ENCODE measurements at regions not wholly inside any gene's neighbourhood (a gene's known extent, or its start where the extent isn't known, plus 50 kb on each side); places are given as distances from the start of the nearest gene placed in this dataset.
"Not testable (repeated sequence)": the region's sequence is repeated elsewhere in the genome, so short reads cannot be mapped to it uniquely, and the experiment has no call there.

DNA sequence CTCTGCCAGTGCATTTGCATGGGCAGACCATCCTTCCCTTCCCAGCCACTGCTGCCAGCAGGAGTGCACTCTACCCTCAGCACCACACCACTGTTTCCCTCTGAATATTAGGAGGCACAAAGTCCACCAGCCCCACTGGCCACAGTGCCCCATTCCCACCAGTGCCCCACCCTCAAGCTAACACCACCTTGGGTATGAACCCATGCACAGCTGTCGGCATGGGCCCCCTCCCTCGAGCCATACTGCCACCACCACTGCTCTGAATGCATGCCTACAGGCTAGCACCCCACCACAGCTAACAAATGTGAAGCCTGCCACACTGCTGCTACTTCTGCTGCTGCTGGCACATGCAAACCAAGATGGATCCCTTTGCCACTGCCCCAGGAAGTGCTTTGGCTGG, 810.4 kb downstream of the TRAM1L1 start:
- no peak for DNase-seq

DNA sequence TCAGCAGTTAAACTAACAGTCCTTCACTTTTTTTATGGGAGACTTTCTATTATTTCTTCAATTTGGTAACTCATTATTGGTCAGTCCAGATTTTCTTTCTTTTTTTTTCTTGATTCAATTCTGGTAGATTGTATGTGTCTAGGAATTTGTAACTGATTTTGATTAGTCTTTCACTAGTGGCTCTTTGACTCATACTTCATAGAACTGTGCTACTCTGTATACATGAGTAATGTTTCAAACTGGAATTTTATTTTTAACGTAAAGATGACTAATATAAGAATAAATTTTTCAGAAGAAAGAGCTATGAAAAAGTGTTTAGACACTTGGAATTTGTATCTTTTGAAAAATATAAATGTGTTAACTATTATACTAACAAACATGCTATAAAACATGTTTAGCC, 813.0 kb downstream of the TRAM1L1 start:
- DNase-seq = no peak

DNA sequence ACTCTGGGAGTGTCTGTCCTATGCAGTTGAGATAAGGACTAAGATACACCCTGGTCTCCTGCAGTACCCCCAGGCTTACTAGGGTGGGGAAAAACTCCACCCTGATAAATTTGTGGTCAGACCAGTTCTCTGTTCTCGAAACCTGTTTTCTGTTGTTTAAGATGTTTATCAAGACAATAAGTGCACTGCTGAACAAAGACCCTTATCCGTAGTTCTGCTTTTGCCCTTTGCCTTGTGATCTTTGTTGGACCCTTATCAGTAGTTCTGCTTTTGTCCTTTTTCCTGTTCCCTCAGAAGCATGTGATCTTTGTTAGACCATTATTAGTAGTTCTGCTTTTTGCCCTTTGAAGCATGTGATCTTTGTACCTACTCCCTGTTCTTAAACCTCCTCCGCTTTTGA, 824.4 kb downstream of the TRAM1L1 start:
- peak in 3 of 4 experiments; percentile 5 to 21 (median 12) for DNase-seq

DNA sequence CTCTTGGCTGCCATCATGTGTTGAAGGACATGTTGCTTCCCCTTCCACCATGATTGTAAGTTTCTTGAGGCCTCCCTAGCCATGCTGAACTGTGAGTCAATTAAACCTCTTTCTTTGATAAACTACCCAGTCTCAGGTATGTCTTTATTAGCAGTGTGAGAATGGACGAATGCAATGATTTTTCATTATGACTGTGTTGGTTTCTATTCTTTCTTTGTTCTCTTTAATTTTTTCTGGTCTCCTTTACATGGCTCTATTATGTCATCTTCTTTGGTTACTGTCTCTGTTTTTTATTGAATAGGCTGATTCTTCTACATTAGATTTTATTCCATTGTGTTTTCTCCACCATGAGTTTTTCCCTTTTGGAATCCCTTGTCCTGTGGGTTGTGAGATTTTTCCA, 840.6 kb downstream of the TRAM1L1 start:
- no peak for DNase-seq

DNA sequence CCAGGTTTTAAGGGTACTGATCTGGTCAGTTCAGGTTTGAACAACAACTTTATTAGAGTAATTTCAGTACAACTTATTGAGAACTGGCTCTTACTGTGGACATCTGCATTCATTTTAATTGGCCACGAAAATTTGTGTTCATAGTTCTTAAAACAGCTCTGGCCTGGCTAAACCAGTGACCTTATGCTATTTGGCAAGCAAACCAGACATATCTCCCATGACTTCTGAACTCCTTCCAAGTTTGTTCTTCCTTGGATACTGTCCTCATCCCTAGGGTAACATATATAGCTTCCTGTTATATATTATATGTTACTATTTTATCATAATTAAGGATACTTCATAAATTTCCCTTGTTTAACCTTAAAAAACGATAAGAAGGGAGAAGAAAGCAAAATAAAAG, 841.9 kb downstream of the TRAM1L1 start:
- no peak for DNase-seq

DNA sequence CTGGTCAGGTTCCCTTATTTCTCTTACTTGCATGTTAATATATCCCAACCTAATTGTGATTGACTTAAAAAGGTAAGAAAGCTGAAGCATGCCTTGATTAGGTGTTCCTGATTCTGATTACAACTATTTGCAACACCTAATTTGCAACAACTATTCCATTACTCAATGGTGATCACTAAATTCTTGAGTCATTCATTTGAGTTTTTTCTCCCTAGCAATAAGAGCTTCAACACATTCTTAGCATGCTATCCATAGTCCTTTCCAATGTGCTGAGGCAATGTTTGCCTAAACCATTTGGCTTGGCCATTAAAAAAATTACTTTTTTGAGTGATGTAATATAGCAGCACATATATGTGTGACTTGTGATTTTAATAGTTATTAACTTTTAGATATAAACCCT, 851.4 kb downstream of the TRAM1L1 start:
- DNase-seq = no peak

DNA sequence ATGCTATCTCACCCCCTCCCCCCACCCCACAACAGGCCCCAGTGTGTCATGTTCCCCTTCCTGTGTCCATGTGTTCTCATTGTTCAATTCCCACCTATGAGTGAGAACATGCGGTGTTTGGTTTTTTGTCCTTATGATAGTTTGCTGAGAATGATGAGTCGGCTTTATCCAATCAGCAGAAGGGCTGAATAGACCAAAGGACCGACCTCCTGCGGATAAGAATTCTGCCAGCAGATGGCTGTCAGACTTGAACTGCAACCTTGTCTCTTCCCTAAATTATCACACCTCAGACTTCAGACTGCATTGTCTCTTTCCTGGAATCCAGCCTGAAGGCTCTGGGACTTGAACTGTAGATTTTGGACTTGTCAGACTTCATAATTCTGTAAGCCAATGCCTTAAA, 853.4 kb downstream of the TRAM1L1 start:
- DNase-seq = not testable (repeated sequence)

DNA sequence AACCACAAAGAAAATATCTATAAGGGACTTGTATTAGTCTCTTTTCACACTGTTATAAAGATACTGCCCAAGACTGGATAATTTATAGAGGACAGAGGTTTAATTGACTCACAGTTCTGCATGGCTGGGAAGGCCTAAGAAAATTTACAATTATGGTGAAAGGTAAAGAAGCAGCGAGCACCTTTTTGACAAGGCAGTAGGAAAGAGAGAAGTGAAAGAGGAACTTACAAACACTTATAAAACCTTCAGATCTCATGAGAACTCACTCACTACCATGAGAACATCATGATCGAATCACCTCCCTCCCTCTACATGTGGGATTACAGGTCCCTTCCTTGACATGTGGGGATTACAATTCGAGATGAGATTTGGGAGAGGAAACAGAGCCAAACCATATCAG, 856.0 kb downstream of the TRAM1L1 start:
- no peak for DNase-seq

DNA sequence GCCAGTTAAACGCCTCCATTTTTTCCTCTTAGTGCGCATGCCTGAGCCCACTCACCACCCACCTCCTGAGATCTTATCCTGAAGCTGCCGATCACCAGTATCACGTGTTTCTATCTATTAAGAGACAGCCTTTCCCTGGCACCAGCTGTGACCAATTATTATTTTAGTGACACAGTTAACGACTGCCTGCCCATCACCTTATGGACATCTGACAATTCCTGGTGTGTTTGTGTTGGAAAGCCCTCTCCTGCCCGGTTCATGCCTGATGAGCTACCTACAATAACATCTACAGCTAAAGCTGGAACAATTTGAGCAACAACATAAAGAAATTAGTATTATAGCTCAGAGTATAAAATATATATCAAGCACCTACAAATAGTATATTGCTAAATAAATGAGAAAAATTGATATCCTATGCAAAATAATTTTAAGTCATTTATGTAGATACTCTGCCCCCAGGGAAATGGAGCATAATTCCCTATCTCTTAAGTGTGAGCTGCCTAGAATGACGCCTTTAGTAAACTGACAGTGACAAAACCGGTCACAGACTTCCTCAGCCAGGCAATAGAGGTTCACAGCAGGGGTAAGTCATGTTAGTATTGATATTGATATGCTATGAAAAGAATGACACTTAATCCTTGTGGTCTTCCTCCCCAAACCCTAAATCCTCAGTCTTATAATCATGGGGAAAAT, 862.2 kb downstream of the TRAM1L1 start:
- no peak for DNase-seq

DNA sequence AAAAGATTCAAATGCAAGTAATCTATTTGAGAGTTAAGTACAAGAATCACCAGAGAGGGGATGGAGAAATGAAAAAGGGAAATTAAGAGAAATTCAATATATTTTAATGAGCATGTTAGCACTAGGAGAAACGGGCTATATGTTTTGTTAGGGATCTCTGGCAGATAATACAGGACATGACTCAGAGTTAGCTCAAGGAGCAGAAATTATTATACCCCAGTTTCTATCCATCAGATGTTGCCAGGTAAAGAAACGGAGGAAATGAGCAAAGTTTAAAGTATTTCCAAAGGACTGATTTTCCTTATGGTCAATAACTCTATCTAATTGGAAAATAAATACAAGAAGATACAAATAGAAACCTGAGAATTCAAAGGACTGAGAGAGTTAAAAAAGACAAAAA, 867.6 kb downstream of the TRAM1L1 start:
- DNase-seq = no peak

DNA sequence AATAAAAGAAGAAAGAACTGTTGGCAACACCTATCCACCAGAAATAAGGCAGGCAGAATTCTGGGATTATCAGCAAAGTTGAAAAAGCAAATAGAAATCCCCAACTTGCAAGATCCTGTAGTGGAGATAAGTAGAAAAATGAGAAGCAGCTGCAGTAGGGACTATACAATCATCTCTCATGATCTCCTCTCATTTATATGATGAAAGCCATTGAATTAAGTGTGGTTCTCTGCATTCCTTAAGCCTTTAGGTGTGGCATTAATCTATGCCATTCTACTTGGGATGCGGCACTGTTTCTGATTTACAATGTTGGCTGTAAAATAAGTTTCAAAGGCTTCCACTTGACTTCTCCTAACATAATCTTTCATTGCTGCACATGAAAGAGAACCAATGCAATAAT, 869.8 kb downstream of the TRAM1L1 start:
- DNase-seq = no peak

DNA sequence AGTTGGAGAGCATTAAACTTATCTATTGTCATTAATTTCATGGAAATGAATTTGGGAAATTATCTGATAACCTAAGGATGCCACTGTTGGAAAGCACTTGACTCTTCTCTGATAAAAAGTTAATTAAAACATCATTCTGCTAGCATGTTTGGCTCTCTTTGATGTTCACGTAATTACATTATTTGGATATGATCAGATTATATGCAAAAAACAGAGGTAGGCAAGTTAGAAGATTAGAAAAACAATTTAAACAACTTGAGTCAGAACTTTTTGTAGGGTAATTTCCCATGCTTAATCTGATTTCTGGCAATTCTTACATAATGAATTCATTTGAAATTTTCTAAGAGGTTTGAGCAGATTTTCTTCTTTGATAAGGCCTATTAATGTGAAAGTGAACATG, 882.9 kb downstream of the TRAM1L1 start:
- no peak for DNase-seq

DNA sequence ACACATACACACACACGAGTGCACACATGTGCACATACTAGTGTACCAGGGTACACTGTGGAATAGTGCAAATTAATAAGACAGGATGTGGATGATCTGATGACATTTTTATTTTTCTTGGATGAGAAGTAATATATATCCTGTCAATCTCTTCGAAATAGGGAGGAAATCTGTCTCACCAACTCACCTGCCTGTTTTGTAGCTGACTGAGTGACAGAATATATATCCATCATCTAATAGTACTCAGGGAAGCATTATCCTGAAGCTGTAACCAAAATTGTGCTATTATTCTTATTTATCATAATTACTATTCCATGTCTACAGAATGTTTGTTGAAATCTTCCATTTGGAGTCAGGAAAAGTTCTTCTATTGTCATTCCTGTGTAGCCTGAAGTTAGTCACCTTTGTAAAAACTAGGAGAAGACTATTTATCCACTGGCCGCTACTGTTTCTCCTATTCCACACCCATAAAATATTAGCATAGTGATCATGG, 888.0 kb downstream of the TRAM1L1 start:
- no peak for DNase-seq

DNA sequence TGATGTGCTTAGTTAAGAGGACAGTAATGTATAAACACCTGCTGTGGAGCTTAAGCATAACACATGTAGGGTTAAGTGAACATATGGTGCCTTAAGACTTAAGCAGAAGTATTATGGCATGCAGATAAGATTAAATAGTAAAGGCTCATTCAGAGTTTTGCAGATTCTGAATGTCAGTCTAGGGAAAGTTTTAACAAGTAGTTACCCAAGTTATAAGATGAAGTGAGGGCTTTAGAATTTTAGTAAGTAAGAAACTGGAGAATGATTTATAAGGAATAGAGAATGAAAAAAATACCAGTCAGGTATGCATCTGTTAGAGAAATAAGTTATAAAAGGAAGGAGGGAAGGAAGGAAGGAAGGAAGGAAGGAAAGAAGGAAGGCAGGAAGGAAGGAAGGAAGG, 902.1 kb downstream of the TRAM1L1 start:
- no peak for DNase-seq

DNA sequence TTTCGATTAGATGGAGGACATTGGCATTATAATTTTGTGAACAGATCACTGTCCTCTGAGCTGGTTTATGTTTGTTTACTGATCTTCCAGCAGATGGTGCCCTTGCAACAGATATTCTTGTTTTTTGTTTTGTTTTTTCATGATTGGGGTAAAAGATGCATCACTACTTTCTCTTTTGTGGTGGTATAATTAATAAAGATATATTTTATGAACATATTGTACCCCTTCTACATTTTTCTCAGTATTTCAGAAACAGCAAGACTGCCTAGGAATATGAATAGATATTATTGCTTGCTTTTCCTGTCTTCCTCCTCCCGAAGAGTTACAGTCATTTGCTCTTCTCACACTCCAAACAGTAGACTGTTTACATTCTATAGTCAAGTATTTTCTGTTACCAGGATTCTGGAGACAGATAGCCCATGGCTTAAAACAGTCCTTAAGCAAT, 905.2 kb downstream of the TRAM1L1 start:
- peak in 2 of 4 experiments; percentile 2 to 17 for DNase-seq

DNA sequence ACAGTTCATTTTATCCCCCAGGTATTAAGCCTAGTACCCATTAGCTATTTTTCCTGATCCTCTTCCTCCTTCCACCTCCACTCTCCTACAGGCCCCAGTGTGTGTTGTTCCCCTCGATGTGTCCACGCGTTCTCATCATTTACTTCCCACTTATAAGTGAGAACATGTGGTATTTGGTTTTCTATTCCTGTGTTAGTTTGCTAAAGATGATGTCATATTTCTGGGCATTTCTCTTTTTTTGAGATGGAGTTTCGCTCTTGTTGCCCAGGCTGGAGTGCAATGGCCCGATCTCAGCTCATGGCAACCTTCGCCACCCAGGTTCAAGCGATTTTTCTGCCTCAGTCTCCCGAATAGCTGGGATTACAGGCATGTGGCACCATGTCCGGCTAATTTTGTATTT, 934.0 kb downstream of the TRAM1L1 start:
- not testable (repeated sequence) for DNase-seq

DNA sequence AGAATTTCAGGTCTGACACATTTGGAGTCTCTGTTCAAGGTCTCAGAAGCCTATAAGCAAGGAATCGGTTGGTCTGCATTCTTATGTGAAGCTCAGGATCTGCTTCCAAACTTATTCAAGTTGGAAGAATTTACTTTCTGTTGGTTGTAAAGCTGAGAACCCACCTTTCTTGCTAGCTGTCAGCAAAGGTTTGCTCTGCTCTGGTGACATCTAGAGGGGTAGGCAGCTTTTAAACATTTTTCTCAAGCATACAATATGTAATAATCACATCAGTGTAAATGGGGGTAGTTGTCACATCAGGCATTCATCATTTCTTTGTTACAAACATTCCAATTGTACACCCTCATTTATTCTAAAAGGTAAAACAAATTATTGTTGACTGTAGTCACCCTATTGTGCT, 935.2 kb downstream of the TRAM1L1 start:
- DNase-seq = no peak

DNA sequence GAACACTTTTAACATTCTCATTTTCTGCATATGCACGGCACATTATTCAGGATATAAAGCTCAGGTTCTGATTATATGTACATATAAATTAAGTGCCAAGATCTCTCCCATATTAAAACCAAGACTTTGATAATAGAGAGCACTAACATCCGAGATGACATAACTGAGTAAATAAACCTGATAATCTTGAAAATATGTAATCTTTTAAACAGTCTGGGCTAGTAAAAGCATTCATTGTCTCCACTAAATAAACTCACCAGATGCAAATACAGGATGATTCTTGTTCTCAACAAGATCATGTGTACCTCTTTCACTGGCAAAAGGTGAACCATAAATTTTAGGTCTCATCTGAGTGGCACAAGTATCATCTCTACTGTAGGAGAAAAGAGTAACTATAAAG, 942.2 kb downstream of the TRAM1L1 start:
- DNase-seq = no peak

DNA sequence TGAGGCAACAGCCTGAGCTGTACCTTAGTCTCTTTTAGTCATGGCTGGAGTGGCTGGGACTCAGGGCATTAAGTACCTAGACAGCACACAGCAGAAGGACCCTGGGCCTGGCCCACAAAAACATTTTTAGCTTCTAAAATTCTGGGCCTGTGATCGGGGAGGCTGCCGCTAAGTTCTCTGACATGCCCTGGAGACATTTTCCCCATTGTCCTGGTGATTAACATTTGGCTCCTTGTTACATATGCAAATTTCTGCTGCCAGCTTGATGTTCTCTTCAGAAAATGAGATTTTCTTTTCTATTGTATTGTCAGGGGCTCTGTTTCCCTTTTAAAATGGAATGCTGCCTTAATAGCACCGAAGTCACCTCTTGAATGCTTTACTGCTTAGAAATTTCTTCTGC, 952.4 kb downstream of the TRAM1L1 start:
- no peak for DNase-seq

DNA sequence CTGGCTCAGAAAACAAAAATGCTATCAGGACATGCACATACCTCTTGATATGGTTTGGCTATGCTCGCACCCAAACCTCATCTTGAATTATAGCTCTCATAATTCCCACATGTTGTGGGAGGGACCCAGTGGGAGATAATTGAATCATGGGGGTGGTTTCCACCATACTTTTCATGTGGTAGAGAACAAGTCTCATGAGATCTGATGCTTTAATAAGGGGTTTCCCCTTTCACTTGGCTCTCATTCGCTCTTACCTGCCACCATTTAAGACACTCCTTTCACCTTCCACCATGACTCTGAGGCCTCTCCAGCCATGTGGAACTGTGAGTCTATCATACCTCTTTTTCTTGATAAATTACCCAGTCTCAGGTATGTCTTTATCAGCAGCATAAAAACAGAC, 958.6 kb downstream of the TRAM1L1 start:
- DNase-seq = no peak

DNA sequence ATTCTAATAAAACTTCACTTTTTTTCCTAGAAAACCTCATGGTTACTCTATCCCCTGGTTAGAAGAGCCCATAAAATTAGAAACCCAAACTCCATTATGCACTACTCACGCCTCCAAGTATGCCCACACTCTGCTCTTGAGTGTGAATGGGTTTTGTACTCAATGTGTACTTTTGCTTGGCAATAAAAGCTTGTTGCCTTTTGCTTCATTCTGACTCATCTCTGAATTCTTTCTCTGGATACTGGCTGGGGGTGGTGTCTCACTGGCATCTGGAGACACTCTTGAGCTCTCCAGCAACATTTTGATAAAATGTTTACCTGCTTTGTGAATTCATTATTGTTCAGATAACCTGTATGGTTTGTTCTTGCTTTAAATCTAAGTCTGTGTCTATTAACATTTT, 963.3 kb downstream of the TRAM1L1 start:
- no peak for DNase-seq

DNA sequence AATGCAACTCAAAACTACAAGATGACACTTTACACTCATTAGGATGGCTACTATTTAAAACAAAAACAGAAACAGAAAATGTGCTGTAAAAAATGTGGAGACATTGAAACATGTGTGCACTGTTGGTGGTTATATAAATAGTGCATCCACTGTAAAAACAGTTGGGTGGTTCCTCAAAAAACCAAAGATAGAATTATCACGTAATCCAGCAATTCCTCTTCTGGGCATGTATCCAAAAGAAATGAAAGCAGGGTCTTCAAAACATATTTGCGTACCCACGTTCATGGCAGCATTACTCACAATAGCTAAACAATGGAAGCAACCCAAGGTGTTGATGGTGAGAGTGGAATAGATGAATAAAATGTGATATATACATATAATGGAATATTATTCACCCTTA, 967.2 kb downstream of the TRAM1L1 start:
- no peak for DNase-seq

DNA sequence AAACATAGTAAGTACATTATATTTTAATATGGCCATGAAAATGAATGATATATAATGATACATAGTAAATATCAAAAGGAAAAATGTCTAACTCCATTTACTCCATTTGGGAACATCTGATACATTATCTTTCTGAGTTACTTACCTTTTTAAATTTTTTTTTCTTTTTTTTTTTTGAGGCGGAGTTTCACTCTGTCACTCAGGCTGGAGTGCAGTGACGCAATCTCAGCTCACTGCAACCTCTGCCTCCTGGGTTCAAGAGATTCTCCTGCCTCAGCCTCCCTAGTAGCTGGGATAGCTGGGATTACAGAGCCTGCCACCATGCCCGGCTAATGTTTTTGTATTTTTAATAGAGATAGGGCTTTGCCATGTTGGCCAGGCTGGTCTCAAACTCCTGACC, 972.5 kb downstream of the TRAM1L1 start:
- not testable (repeated sequence) for DNase-seq

DNA sequence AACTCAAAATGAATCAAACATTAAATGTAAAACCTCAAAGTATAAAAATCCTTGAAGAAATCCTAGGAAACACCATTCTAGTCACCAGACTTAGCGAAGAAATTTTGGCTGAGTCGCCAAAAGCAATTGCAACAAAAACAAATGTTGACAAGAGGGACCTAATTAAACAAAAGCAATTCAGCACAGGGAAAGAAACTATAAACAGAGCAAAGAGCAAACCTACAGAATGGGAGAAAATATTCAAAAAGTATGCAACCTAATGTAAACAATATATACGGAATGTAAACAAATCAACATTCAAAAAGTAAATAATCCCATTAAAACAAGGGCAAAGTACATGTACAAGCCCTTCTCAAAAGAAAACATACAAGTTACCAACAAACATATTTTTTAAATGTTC, 974.7 kb downstream of the TRAM1L1 start:
- no peak for DNase-seq

DNA sequence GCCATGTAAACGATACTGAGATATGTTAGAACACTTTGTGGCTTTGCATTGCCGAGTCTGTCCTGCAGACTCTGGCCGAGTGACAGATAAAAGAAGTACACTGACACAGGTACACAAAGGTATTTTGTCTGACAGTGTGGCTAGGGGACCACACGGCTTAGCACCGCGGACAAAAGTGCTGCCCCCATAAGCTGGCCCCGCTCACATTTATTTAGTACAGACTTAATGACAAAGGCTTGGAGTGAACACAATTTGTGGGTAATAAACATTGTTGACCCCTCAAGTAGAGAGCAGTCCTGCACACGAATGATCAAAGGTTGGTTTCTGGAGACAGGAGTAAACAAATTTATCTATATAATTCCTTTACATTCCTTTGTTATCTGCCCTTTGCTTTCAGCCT, 976.8 kb downstream of the TRAM1L1 start:
- DNase-seq = no peak
